ENCODE measurements at regions not wholly inside any gene's neighbourhood (a gene's known extent, or its start where the extent isn't known, plus 50 kb on each side); places are given as distances from the start of the nearest gene placed in this dataset.

GRCh38 chr13:63110466-63110865 lies 1694.8 kb upstream of the PCDH20 start:
- DNase-seq (ENCODE audit: low spot score) = no peak

- DNase-seq (ENCODE audit: low spot score) = no peak
Measured at GRCh38 chr13:63107179-63107943, 1691.7 kb upstream of the PCDH20 start.

DNA sequence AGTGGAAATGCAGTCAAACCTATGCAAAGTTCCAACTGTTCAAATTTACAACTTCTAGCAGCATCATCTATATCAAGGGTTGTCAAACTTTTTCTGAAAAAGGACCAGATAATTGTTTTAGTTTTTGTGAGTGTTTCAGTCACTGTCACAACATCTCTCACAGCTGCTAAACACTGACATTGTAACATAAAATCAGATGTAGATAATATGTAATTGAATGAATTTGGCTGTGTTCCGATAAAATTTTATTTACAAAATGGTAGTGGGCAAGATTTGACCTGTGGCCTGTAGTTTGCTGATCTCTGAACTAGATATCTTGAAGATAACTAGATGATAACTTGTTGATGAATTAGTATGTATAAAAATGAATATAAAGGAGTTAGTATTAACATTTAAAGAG lies 1679.1 kb upstream of the PCDH20 start:
- DNase-seq (ENCODE audit: low spot score) = no peak

GRCh38 chr13:63093907-63094469 lies 1678.3 kb upstream of the PCDH20 start:
- DNase-seq (ENCODE audit: low spot score) = no peak

- no peak for DNase-seq (ENCODE audit: low spot score)
Measured at GRCh38 chr13:63092456-63092855, 1676.8 kb upstream of the PCDH20 start.

- DNase-seq (ENCODE audit: low spot score) = no peak
Measured at GRCh38 chr13:63090524-63090923, 1674.9 kb upstream of the PCDH20 start.

DNA sequence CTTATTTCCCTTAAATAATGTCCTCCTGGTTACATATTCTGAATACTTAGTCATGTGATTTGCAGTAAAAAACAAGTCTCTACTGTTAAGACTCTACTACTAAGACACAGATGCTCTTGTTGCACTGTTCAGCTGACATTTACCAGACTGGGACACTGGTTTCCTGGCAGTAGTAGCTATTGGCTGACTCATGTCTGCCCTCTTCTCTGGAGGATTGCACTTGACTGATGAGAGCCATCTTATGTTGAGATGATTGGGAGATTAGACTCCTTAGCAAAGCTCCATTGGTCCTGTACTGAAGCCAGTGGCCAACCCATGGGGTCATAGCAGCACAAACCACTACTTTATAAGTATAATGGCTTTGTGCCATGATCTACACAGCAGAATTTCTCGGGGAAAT lies 1672.6 kb upstream of the PCDH20 start:
- DNase-seq (ENCODE audit: low spot score) = no peak

DNA sequence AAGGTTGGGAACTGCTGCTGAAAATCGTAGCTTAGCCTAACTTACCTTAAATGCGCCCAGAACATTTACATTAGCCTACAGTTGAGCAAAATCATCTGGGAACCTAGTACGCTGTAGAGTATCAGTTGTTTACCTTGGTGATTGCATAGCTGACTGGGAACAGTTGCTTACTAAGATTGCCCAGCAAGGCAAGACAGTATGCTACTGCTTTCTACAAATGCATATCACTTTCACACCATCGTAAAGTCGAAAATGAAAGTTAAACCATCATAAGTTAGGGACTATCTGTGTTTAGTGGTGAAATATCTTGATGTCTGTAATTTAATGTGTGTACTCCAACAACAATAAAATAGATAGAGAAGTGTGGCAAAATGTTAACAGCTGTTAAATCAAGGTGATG lies 1670.6 kb upstream of the PCDH20 start:
- no peak for DNase-seq (ENCODE audit: low spot score)

DNA sequence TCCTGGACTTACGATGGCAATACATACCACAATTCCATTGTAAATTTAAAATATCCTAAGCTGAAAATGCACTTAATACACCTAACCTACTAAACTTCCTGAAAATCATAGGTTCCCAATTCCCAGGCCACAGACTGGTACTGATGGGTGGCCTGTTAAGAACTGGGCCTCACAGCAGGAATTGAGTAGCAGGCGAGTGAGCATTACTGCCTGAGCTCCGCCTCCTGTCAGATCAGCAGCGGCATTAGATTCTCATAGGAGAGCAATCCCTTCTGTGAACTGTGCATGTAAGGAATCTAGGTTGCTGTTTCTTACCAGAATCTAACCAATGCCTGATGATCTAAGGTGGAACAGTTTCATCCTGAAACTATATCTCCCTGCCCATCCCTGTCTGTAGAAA lies 1670.2 kb upstream of the PCDH20 start:
- DNase-seq (ENCODE audit: low spot score) = no peak

GRCh38 chr13:63081400-63082014 lies 1665.9 kb upstream of the PCDH20 start:
- no peak for DNase-seq (ENCODE audit: low spot score)

- no peak for DNase-seq (ENCODE audit: low spot score)
Measured at GRCh38 chr13:63075126-63075525, 1659.5 kb upstream of the PCDH20 start.

- DNase-seq (ENCODE audit: low spot score) = no peak
Measured at GRCh38 chr13:63050287-63050686, 1634.6 kb upstream of the PCDH20 start.

DNA sequence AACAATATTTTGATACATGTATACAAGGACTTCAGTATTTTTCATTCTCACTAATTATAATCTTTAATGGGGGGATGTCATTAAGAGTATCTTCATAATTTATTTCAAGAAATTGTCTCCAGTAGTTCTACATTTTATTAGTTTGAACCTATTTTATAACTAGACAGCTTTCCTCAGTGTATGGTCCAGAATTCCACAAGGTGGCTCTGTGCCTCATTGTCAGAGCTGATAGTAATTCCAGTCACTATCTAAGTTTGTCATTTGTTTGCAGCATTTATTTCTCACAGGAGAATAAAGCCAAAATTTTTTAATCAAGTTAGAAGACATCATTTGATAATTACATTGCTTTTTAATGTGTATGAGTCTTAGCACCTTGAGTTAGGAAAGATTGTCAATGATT lies 1633.0 kb upstream of the PCDH20 start:
- DNase-seq (ENCODE audit: low spot score) = no peak

- DNase-seq (ENCODE audit: low spot score) = no peak
Measured at GRCh38 chr13:63044589-63045313, 1629.1 kb upstream of the PCDH20 start.

- DNase-seq (ENCODE audit: low spot score) = no peak
Measured at GRCh38 chr13:63042686-63043085, 1627.0 kb upstream of the PCDH20 start.

DNA sequence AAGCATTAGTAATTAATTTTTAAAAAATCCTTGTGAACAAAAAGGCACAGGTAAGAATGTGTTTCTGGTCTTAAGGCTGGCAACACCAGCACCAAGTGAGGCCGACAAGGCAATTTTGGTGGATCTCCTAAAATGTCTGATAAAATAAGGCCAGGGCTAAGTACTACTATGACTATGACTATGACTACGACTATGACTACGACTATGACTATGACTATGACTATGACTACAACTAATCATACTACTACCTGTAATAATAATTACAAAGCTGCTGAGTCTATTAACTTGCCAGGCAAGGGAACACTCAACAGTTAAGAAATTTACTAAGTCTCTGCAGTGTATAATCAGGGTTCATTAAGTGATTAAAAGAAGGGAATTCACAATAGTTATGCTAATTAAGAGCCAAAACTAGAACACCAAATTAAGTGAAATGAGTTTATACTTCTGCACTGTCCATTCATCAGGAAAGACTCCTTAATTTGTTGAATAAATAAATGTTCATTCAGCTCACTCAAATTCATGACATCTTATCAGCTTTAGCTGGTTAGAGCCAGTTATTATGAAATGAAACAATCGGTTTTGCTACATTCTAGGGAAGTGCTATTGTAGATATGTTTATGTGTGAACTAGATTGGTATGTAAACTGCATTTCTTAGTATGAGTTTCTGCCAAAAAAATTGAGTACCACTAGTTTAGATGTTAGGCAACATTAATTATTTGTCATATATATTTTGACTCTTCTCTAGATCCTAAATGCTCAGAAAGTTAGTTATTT lies 1626.2 kb upstream of the PCDH20 start:
- no peak for DNase-seq (ENCODE audit: low spot score)

- DNase-seq (ENCODE audit: low spot score) = no peak
Measured at GRCh38 chr13:63026285-63026797, 1610.7 kb upstream of the PCDH20 start.

GRCh38 chr13:63025741-63026140 lies 1610.1 kb upstream of the PCDH20 start:
- no peak for DNase-seq (ENCODE audit: low spot score)

- DNase-seq (ENCODE audit: low spot score) = no peak
Measured at GRCh38 chr13:63024458-63024857, 1608.8 kb upstream of the PCDH20 start.

GRCh38 chr13:63011996-63012395 lies 1596.3 kb upstream of the PCDH20 start:
- DNase-seq (ENCODE audit: low spot score) = no peak

DNA sequence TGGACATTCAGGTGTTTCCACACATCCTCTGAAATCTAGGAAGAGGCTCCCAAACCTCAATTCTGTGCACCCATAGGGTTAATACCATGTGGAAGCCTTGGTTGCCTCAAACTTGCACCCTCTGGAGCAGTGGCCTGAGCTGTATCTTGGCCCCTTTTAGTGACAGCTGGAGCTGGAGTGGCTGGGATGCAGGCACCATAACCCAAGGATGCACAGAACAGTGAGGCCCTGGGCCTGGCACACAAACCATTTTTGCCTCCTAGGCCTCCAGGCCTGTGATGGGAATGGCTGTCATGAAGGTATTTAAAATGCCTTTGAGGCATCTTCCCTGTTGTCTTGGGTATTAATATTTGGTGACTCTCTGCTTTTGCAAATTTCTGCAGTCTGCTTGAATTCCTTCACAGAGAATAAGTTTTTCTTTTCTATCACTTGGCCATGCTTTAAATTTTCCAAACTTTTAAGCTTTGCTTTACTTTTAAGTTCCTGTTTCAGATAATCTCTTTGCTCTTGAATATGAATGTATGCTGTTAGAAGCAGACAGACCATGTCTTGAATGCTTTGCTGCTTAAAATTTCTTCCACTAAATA lies 1594.5 kb upstream of the PCDH20 start:
- no peak for DNase-seq (ENCODE audit: low spot score)
